ENCODE measurements at regions not wholly inside any gene's neighbourhood (a gene's known extent, or its start where the extent isn't known, plus 50 kb on each side); places are given as distances from the start of the nearest gene placed in this dataset.

DNA sequence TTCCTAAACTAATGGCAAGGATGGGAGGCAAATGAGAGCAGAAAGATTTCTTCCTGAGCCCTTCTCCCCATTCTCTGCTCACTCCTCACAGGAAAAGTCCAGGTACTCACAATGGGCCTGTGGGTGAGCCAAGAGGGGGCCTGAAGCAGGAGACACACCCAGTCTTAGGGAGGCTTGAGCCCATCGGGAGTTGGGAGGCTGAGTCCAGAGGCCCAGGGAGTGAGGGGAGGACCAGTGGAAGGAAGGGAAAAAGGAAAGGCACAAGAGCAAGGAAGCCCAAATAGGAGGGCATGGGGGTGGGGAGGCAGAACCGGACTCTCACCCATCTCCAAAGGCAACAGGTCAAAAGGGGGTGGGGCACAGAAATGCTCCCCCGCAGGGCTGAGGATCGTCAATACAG lies 68.1 kb upstream of the CNEP1R1 start:
- no peaks in the 10 kb centered on the region for H3K9me3 ChIP-seq (ENCODE audit: control insufficient read depth, insufficient read depth, low read depth, low read length)
- H3K4me1 ChIP-seq (ENCODE audit: control insufficient read depth, extremely low read depth, insufficient read depth, low read length), result no peaks in the 10 kb centered on the region
- H3K9ac ChIP-seq (ENCODE audit: insufficient read depth, low read length), result no peak overlapping the region
- no peaks in the 10 kb centered on the region for H3K36me3 ChIP-seq (ENCODE audit: control insufficient read depth, insufficient read depth, low read length)
- H3K27me3 ChIP-seq (ENCODE audit: control insufficient read depth, insufficient read depth, low read length), result no peaks in the 10 kb centered on the region
- H4K20me1 ChIP-seq (ENCODE audit: control insufficient read depth, extremely low read depth, insufficient read depth, low read length), result no peaks in the 10 kb centered on the region
- no peak overlapping the region for H3K4me2 ChIP-seq (ENCODE audit: extremely low read depth, insufficient read depth, low read length)
- H2AFZ ChIP-seq (ENCODE audit: low read length), result no peak overlapping the region
- no peak overlapping the region for H3K27ac ChIP-seq (ENCODE audit: insufficient read depth, low read length)
- H3K79me2 ChIP-seq (ENCODE audit: control insufficient read depth, insufficient read depth, low read length), result no peaks in the 10 kb centered on the region
- no peak for TF ChIP-seq EZH2 (IDR thresholded peaks at IDR 0.05; ENCODE audit: low read length, missing control alignments)
- TF ChIP-seq, protein P1, sequence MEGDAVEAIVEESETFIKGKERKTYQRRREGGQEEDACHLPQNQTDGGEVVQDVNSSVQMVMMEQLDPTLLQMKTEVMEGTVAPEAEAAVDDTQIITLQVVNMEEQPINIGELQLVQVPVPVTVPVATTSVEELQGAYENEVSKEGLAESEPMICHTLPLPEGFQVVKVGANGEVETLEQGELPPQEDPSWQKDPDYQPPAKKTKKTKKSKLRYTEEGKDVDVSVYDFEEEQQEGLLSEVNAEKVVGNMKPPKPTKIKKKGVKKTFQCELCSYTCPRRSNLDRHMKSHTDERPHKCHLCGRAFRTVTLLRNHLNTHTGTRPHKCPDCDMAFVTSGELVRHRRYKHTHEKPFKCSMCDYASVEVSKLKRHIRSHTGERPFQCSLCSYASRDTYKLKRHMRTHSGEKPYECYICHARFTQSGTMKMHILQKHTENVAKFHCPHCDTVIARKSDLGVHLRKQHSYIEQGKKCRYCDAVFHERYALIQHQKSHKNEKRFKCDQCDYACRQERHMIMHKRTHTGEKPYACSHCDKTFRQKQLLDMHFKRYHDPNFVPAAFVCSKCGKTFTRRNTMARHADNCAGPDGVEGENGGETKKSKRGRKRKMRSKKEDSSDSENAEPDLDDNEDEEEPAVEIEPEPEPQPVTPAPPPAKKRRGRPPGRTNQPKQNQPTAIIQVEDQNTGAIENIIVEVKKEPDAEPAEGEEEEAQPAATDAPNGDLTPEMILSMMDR (conservative IDR thresholded peaks at IDR 0.05 in 1 of 2, IDR thresholded peaks at IDR 0.05 in 1 of 2; ENCODE audit: low read depth in 1 of 2, low read length in 2 of 2), result no peak
- DNase-seq (ENCODE audit: low read depth in 2 of 2), result no peak
- H3K4me3 ChIP-seq (replicated peaks in 1 of 4; ENCODE audit: control extremely low read depth in 1 of 4, insufficient read depth in 1 of 4, low read depth in 3 of 4, low read length in 4 of 4), result no peak overlapping the region

GRCh38 chr16:49958448-49958847 lies 66.6 kb upstream of the CNEP1R1 start:
- Histone ChIP-seq H3K27ac (ENCODE audit: insufficient read depth, low read length) (no peak overlapping the region), H3K36me3 (ENCODE audit: control insufficient read depth, insufficient read depth, low read length) (no peaks in the 10 kb centered on the region), H3K4me3 (replicated peaks in 1 of 4; ENCODE audit: control extremely low read depth in 1 of 4, insufficient read depth in 1 of 4, low read depth in 3 of 4, low read length in 4 of 4) (no peak overlapping the region), H2AFZ (ENCODE audit: low read length) (no peak overlapping the region), H3K79me2 (ENCODE audit: control insufficient read depth, insufficient read depth, low read length) (no peaks in the 10 kb centered on the region), H3K9me3 (ENCODE audit: control insufficient read depth, insufficient read depth, low read depth, low read length) (no peaks in the 10 kb centered on the region), H3K4me2 (ENCODE audit: extremely low read depth, insufficient read depth, low read length) (no peak overlapping the region), H4K20me1 (ENCODE audit: control insufficient read depth, extremely low read depth, insufficient read depth, low read length) (no peaks in the 10 kb centered on the region), H3K9ac (ENCODE audit: insufficient read depth, low read length) (no peak overlapping the region), H3K4me1 (ENCODE audit: control insufficient read depth, extremely low read depth, insufficient read depth, low read length) (no peaks in the 10 kb centered on the region), H3K27me3 (ENCODE audit: control insufficient read depth, insufficient read depth, low read length) (no peaks in the 10 kb centered on the region)
- no peak for DNase-seq (ENCODE audit: low read depth in 2 of 2)
- TF ChIP-seq EZH2 (IDR thresholded peaks at IDR 0.05; ENCODE audit: low read length, missing control alignments), result no peak
- TF ChIP-seq, protein P1 (conservative IDR thresholded peaks at IDR 0.05 in 1 of 2, IDR thresholded peaks at IDR 0.05 in 1 of 2; ENCODE audit: low read depth in 1 of 2, low read length in 2 of 2), result no peak

- Histone ChIP-seq H3K9ac (ENCODE audit: insufficient read depth, low read length) (no peak overlapping the region), H2AFZ (ENCODE audit: low read length) (no peak overlapping the region), H3K4me2 (ENCODE audit: extremely low read depth, insufficient read depth, low read length) (no peak overlapping the region), H3K4me3 (replicated peaks in 1 of 4; ENCODE audit: control extremely low read depth in 1 of 4, insufficient read depth in 1 of 4, low read depth in 3 of 4, low read length in 4 of 4) (no peak overlapping the region), H3K79me2 (ENCODE audit: control insufficient read depth, insufficient read depth, low read length) (no peaks in the 10 kb centered on the region), H4K20me1 (ENCODE audit: control insufficient read depth, extremely low read depth, insufficient read depth, low read length) (no peaks in the 10 kb centered on the region), H3K4me1 (ENCODE audit: control insufficient read depth, extremely low read depth, insufficient read depth, low read length) (no peaks in the 10 kb centered on the region), H3K27ac (ENCODE audit: insufficient read depth, low read length) (no peak overlapping the region), H3K36me3 (ENCODE audit: control insufficient read depth, insufficient read depth, low read length) (no peaks in the 10 kb centered on the region), H3K9me3 (ENCODE audit: control insufficient read depth, insufficient read depth, low read depth, low read length) (no peaks in the 10 kb centered on the region), H3K27me3 (ENCODE audit: control insufficient read depth, insufficient read depth, low read length) (no peaks in the 10 kb centered on the region)
- TF ChIP-seq, protein P1 (conservative IDR thresholded peaks at IDR 0.05 in 1 of 2, IDR thresholded peaks at IDR 0.05 in 1 of 2; ENCODE audit: low read depth in 1 of 2, low read length in 2 of 2), result no peak
- TF ChIP-seq EZH2 (IDR thresholded peaks at IDR 0.05; ENCODE audit: low read length, missing control alignments), result no peak
- DNase-seq (ENCODE audit: low read depth in 2 of 2), result no peak
Measured at GRCh38 chr16:49959552-49960277, 65.3 kb upstream of the CNEP1R1 start.

Data from fibroblast of lung (primary cell).